ENCODE measurements at regions not wholly inside any gene's neighbourhood (a gene's known extent, or its start where the extent isn't known, plus 50 kb on each side); places are given as distances from the start of the nearest gene placed in this dataset.
A peak's percentile ranks its signal among the peaks of the same experiment; 100 is the strongest.
"Not testable (repeated sequence)": the region's sequence is repeated elsewhere in the genome, so short reads cannot be mapped to it uniquely, and the experiment has no call there.

- intact Hi-C loops (cut with micrococcal nuclease) = not testable (repeated sequence)
- ATAC-seq (peak; percentile 83), DNase-seq (peak; percentile 47)
Measured at GRCh38 chr21:10325546-10325945, 195.8 kb upstream of the TPTE start.

- ATAC-seq = peak; percentile 56
- intact Hi-C loops (cut with micrococcal nuclease); DNase-seq: not testable (repeated sequence)
Measured at GRCh38 chr21:10326146-10326545, 195.2 kb upstream of the TPTE start.

- ATAC-seq; intact Hi-C loops (cut with micrococcal nuclease); DNase-seq: not testable (repeated sequence)
Measured at GRCh38 chr21:10328646-10329045, 192.7 kb upstream of the TPTE start.

GRCh38 chr21:10330641-10331119, 190.7 kb upstream of the TPTE start:
- ATAC-seq (peak; percentile 30), DNase-seq (peak; percentile 37)
- intact Hi-C loops (cut with micrococcal nuclease) = not testable (repeated sequence)

GRCh38 chr21:10331134-10331533, 190.2 kb upstream of the TPTE start:
- DNase-seq; intact Hi-C loops (cut with micrococcal nuclease): not testable (repeated sequence)
- peak; percentile 13 for ATAC-seq

DNA sequence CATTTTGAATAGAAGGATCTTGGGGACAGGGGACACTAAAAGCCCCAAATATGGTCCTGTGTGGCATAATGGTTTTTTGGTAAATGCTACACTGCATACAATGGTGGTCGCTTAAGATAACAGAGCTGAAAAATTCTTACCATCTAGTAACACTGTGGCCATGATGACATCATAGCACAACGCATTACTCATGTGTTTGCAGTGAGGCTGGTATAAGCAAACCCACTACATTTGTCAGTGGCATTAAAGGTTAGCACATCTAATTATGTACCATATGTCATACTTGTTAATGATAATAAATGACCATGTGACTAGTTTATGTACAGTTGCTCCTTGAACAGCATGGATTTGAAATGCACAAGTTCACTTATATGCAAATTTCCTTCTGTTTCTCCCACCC, 188.4 kb upstream of the TPTE start:
- ATAC-seq; intact Hi-C loops (cut with micrococcal nuclease); DNase-seq: not testable (repeated sequence)

- ATAC-seq; intact Hi-C loops (cut with micrococcal nuclease); DNase-seq: not testable (repeated sequence)
Measured at GRCh38 chr21:10334391-10334790, 187.0 kb upstream of the TPTE start.

DNA sequence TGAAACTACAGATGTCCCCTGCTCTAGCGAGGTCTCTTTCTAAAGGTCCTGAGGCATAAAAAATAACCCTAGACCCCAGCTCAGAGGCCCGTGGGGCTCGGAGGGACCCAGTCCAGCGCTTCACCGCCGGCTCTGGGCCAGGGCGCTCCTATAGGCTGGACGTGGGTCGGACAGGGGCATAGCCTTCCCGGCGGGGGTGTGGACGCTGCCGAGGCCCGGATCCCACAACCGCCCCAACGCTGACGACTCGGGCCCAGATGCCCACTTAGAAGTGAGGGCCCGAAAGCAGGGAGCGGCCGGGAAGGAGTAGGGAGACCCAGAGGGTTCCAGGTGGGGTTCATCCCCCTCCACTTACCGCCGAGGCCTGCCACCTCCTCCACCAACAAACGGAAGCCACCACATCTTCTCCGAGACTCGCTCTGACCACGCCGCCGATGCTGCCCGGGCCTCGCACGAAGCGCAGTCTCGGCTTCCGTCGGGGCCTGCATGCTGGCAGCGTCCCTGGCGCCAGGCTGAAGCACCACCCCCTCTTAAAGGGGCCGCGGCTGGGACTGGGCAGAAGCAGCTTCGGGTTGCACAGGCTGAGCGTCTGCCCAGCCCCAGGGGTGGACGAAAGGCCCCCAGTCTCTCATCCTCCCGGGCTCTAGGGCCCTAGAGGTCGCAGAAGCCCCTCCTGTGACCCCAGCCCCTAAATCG, 179.0 kb upstream of the TPTE start:
- peak; percentile 56 for ATAC-seq

GRCh38 chr21:10343146-10343935, 178.0 kb upstream of the TPTE start:
- ATAC-seq; intact Hi-C loops (cut with micrococcal nuclease): not testable (repeated sequence)
- DNase-seq = peak; percentile 44

More for the DNA sequence above, 179.0 kb upstream of the TPTE start:
- intact Hi-C loops (cut with micrococcal nuclease); DNase-seq: not testable (repeated sequence)

GRCh38 chr21:10344266-10344665, 177.1 kb upstream of the TPTE start:
- DNase-seq; intact Hi-C loops (cut with micrococcal nuclease); ATAC-seq: not testable (repeated sequence)

DNA sequence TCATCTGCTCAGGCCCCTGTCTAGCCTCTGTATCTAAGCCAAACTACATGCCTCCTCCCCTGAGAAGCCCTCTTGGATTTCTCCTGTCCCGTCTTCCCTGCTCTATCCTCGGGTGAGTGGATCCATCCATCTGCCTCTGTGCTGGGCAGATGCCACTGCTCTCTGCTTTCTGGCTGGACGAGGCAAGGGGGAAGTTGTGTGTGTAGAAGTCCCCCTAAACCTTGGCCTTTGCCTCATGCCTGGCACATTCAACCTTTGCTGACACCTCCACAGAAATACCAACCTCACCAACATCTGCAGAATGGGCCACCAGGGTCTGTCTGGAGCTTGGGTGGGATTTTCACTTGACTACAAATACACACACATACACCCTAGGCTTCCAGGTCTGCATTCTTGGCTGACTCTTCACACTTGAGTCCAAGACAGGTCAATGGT, 176.2 kb upstream of the TPTE start:
- intact Hi-C loops (cut with micrococcal nuclease) = not testable (repeated sequence)

DNA sequence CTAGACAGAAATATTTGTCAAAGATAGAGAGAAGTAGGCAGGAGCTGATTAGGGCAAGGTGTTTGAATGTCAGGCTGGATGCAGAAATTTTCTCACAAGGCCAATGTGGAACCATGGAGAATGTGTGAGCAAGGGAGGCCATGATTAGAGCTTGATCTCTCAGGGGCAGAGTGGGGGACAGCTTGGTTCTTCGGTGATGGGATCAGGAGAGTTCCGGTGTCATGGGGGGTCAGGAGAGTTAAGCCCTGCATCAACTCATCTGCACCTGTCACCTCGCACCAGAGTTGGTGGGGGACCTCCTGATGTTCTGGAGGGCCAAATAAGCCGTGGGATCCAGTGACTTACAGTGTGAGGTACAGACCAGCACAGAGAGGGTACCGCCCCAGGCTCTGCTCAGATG, 175.1 kb upstream of the TPTE start:
- ATAC-seq; intact Hi-C loops (cut with micrococcal nuclease); DNase-seq: not testable (repeated sequence)

More for the DNA sequence above, 176.2 kb upstream of the TPTE start:
- ATAC-seq, DNase-seq: not testable (repeated sequence)

- ATAC-seq = peak; percentile 4
- intact Hi-C loops (cut with micrococcal nuclease); DNase-seq: not testable (repeated sequence)
Measured at GRCh38 chr21:10346933-10347615, 174.3 kb upstream of the TPTE start.

DNA sequence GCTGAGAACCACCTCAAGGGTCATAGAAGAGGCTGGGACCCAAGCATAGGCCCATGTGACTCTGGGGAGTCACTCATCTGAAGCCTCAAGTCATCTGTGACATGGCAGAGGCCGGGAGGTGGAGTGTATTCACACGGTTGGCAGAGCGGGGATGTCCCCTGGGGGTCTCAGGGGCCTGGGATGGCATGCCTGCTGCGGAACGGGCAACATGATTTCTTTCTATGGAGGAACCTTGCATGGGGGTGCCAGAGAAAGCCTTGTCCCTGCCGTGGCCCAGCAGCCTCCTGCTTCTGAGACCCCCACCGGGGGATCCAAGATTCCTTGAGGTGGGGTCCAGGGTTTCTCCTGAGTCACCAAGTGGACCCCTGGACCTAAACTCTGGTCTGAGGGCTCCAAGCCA, 173.7 kb upstream of the TPTE start:
- intact Hi-C loops (cut with micrococcal nuclease); ATAC-seq: not testable (repeated sequence)
- peak; percentile 37 for DNase-seq

DNA sequence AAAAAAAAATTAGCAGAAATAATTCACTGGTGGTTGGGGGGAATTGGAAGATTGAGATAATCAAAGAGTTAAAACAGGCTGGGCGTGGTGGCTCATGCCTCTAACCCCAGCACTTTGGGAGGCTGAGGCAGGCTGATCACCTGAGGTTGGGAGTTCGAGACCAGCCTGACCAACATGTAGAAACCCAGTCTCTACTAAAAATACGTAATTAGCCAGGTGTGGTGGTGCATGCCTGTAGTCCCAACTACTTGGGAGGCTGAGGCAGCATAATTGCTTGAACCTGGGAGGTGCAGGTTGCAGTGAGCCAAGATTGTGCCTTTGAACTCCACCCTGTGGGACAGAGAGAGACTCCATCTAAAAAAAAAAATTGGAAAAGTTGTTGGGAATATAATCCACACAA, 173.2 kb upstream of the TPTE start:
- DNase-seq; ATAC-seq; intact Hi-C loops (cut with micrococcal nuclease): not testable (repeated sequence)

DNA sequence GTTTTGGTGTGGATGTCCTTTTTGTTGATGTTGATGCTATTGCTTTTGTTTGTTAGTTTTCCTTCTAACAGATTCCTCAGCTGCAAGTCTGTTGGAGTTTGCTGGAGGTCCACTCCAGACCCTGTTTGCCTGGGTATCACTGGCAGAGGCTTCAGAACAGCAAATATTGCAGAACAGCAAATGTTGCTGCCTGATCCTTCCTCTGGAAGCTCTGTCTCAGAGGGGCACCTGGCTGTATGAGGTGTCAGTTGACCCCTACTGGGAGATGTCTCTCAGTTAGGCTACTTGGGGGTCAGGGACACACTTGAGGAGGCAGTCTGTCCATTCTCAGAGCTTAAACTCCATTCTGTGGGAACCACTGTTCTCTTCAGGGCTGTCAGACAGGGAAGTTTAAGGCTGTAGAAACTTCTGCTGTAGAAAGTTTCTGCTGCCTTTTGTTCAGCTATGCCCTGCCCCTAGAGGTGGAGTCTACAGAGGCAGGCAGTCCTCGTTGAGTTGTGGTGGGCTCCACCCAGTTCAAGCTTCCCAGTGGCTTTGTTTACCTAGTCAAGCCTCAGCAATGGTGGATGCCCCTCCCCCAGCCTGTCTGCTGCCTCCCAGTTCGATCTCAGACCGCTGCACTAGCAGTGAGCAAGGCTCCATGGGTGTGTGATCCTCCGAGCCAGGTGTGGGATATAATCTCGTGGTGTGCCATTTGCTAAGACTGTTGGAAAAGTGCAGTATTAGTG, 166.4 kb upstream of the TPTE start:
- DNase-seq; intact Hi-C loops (cut with micrococcal nuclease); ATAC-seq: not testable (repeated sequence)

- ATAC-seq; DNase-seq; intact Hi-C loops (cut with micrococcal nuclease): not testable (repeated sequence)
Measured at GRCh38 chr21:10359120-10359519, 162.3 kb upstream of the TPTE start.

DNA sequence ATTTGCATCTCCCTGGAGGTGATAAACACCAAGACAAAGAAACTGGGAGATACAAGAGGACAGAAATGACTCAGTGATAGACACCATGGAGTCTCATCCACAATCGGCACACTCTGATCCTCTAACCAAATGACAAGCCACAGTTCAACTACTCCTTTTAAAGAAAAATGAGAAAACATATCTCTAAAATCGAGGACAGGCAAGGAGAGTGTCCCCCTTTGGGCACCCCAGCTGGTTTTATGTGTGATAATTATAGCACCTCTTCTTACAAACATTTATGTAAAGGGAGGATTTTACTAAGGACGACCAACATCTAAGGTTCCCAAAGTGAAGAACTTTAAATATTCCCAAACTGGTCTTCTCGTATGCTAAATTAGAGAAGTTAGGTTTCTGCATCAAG, 161.5 kb upstream of the TPTE start:
- DNase-seq; ATAC-seq; intact Hi-C loops (cut with micrococcal nuclease): not testable (repeated sequence)

All from left ventricle myocardium superior (tissue), 1 donor.